ENCODE measurements at regions not wholly inside any gene's neighbourhood (a gene's known extent, or its start where the extent isn't known, plus 50 kb on each side); places are given as distances from the start of the nearest gene placed in this dataset.
"Not testable (repeated sequence)": the region's sequence is repeated elsewhere in the genome, so short reads cannot be mapped to it uniquely, and the experiment has no call there.

DNA sequence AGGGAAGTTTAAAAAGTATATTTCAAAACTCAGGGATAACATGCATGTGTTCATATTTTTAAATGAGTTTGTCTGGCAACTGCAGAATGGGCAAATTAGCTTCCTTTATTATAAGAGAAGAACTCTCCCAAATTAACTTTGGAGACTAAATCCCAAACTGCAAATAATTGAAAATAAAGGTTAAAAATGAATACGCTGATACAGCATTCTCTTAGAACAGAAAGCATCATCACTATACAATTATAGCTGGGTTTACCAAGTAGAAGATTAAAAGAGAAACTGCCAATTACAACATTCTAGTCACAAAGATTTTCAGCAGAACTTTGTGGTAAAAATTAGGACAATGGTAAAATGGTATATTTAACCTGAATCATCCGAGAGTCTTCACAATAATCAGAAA lies 73.3 kb downstream of the OLFM4 start:
- no peak overlapping the region for H3K4me3 Mint-ChIP-seq
- H3K9me3 Mint-ChIP-seq: no peaks in the 10 kb centered on the region
- no peak overlapping the region for H3K27ac Mint-ChIP-seq
- no peaks in the 10 kb centered on the region for H3K27me3 Mint-ChIP-seq
- no peaks in the 10 kb centered on the region for H3K36me3 Mint-ChIP-seq (ENCODE audit: low read depth)
- H3K4me1 Mint-ChIP-seq: no peaks in the 10 kb centered on the region
- no peak for ATAC-seq
- no peak for DNase-seq

DNA sequence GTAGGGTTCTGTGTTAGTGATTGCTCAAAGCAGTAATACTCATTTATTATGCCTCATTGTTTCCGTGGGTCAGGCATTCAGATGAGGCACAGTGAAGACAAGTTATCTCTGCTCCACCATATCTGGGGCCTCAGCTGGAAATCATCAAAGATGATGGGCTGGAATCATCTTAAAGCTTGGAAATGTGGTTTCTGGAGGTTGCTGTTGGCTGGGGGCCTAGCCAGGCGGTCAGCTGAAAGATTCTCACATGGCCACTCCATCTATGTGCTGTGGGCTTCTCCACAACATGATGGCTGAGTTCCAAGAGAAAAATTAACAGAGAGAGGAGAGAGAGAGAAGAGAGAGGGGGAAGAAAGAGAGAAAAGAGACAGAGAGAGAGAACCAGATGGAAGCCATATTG lies 75.5 kb downstream of the OLFM4 start:
- Mint-ChIP-seq H3K27me3 (no peaks in the 10 kb centered on the region), H3K4me3 (no peak overlapping the region), H3K27ac (no peak overlapping the region), H3K4me1 (no peaks in the 10 kb centered on the region), H3K36me3 (ENCODE audit: low read depth) (no peaks in the 10 kb centered on the region), H3K9me3 (no peaks in the 10 kb centered on the region)
- no peak for ATAC-seq
- DNase-seq: no peak

DNA sequence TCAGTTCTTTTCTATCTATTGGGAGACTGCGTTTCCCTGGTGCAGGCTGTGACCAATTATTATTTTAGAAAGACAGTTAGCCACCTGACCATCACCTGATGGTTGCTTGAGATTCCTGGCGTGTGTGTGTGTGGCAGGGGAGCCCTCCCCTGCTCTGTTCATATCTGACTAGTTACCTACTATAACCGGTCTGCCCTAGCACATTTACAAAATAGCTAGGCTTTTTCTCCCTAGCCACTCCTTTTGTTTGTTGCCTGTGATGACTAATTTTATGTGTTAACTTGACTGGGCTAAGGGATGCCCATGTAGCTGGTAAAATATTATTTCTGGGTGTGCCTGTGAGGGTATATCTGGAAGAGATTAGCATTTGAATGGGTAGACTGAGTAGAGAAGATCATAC lies 76.9 kb downstream of the OLFM4 start:
- H3K4me3 Mint-ChIP-seq: no peak overlapping the region
- H3K27me3 Mint-ChIP-seq: no peaks in the 10 kb centered on the region
- H3K36me3 Mint-ChIP-seq (ENCODE audit: low read depth): no peaks in the 10 kb centered on the region
- H3K4me1 Mint-ChIP-seq: no peaks in the 10 kb centered on the region
- ATAC-seq: no peak
- H3K9me3 Mint-ChIP-seq: no peaks in the 10 kb centered on the region
- no peak overlapping the region for H3K27ac Mint-ChIP-seq
- DNase-seq: no peak

GRCh38 chr13:53105890-53106289 lies 77.3 kb downstream of the OLFM4 start:
- Mint-ChIP-seq H3K27ac (no peak overlapping the region), H3K36me3 (ENCODE audit: low read depth) (no peaks in the 10 kb centered on the region), H3K9me3 (no peaks in the 10 kb centered on the region), H3K4me1 (no peaks in the 10 kb centered on the region), H3K4me3 (no peak overlapping the region), H3K27me3 (no peaks in the 10 kb centered on the region)
- no peak for DNase-seq
- ATAC-seq: no peak

DNA sequence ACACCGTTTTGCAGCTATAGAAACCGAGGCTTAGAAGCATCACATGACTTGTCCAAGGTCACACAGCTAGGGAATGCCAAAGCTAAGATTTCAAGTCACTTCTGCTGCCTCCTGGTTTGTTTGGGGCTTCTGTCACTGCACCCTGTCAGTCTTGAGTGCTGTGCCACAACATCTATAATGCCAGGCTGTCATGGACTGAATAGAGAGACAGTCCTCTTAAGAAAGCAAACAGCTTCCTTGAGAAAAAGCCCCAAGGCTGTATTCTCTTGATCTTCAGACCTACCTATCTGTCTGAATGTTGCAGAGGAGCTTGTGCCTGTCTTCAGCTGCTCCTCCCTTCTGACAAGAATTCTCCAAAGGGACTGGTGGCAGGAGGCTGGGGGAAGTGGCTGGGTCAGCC lies 81.6 kb downstream of the OLFM4 start:
- no peak for DNase-seq
- Mint-ChIP-seq H3K4me3 (no peak overlapping the region), H3K9me3 (no peaks in the 10 kb centered on the region), H3K27ac (no peak overlapping the region), H3K4me1 (no peaks in the 10 kb centered on the region), H3K27me3 (no peaks in the 10 kb centered on the region), H3K36me3 (ENCODE audit: low read depth) (no peaks in the 10 kb centered on the region)
- no peak for ATAC-seq

DNA sequence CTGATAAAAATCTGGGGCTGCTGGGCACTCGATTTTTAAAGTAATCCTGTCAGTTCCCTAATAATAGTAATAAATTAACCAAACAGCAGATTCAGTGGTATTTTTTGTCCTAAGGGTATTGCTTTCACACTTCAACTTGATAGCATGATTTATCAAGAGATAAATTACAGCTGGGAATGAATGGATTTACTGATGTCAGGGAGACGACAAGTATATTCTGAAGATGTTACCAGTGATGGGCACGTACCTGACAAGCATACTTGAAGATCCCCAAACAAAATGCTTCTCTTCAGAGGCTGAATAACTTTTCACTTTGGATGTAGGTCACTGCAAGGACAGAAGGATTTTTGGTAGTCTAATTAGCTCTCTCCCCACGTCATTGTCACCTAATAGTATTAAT lies 82.0 kb downstream of the OLFM4 start:
- Mint-ChIP-seq H3K36me3 (ENCODE audit: low read depth) (no peaks in the 10 kb centered on the region), H3K27ac (no peak overlapping the region), H3K4me1 (no peaks in the 10 kb centered on the region), H3K4me3 (no peak overlapping the region), H3K9me3 (no peaks in the 10 kb centered on the region), H3K27me3 (no peaks in the 10 kb centered on the region)
- no peak for ATAC-seq
- DNase-seq: no peak

DNA sequence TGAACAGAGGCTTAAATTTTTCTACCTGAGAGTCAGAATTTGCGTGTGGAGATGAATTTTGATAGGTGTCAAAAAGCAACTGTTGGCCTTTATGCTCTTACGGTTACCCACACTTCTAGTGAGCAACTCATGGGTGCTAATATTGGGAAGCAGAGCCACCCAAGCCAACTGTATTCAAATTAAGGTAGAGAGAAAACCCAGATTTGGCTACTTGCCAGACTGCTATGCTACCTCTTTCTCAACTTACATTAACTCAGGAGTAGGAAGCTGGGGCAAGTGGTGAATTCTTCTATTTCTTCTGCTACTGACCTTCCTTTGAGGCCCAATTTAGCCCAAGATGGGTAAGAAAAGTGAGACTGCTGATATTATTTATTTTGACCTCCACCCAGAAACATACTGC lies 83.9 kb downstream of the OLFM4 start:
- H3K27me3 Mint-ChIP-seq: no peaks in the 10 kb centered on the region
- ATAC-seq (no peak), DNase-seq (no peak)
- no peak overlapping the region for H3K4me3 Mint-ChIP-seq
- no peaks in the 10 kb centered on the region for H3K36me3 Mint-ChIP-seq (ENCODE audit: low read depth)
- no peak overlapping the region for H3K27ac Mint-ChIP-seq
- H3K4me1 Mint-ChIP-seq: no peaks in the 10 kb centered on the region
- no peaks in the 10 kb centered on the region for H3K9me3 Mint-ChIP-seq

DNA sequence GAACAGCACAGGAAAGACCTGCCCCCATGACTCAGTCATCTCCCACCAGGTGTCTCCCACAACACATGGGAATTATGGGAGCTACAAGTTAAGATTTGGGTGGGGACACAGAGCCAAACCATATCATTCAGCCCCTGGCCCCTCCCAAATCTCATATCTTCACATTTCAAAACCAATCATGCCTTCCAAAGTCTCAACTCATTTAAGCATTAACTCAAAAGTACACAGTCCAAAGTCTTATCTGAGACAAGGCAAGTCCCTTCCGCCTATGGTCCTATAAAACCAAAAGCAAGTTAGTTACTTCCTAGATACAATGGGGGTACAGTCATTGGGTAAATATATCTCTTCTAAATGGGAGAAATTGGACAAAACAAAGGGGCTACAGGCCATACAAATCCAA lies 88.4 kb downstream of the OLFM4 start:
- ATAC-seq; H3K27me3 Mint-ChIP-seq; DNase-seq; H3K9me3 Mint-ChIP-seq; H3K4me1 Mint-ChIP-seq; H3K36me3 Mint-ChIP-seq (ENCODE audit: low read depth); H3K27ac Mint-ChIP-seq; H3K4me3 Mint-ChIP-seq: not testable (repeated sequence)

DNA sequence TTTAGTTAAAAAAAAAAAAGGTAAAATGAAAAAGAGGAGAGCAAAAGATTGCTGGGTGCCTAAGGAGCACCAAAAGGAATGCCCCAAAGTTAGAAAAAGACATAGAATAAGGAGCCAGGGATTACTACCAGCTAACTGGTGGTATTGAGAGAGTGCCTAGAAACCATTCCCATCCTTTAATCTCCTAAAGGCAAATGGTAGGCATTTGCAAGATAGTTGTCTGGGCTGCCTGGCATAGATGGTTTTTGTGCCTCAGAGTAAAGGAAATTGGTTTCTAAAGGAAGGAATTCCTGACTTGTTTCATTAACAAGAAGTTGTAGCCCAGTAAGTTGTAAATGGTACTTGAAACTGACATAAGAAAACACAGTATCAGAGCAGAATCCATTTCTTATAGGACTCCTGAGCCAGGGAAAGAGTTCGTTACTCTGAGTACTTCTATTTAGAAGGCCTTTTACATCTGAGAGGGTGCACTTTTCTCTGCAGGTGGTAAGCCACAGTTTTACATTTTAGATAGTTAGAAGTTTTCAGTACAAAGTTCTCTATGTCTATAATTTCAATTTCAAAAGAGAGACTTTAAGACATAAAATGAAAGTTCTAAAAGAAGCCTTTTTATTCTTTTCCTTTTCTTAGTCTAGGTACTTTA lies 92.6 kb downstream of the OLFM4 start:
- Mint-ChIP-seq H3K4me1 (no peaks in the 10 kb centered on the region), H3K27me3 (no peaks in the 10 kb centered on the region), H3K36me3 (ENCODE audit: low read depth) (no peaks in the 10 kb centered on the region), H3K4me3 (no peak overlapping the region), H3K27ac (no peak overlapping the region), H3K9me3 (no peaks in the 10 kb centered on the region)
- ATAC-seq (no peak), DNase-seq (no peak)

DNA sequence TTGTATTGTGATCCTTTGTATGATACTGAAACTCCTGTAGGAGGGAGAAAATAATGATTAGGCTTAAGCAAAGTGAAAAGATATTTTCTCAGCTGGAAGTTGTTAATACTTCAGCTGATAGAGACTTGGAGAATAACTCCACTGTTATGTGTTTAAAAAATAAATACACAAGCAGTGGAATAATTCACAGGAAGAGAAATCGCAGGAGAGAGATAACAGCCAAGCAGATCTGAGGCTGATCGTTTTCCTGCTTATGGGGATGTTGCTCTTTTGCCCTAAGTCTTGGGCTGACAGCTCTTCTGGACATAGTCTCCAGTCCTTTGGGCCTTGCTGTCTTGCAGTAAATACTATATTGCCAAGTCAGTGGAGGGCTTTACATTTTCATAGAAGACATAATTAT lies 93.3 kb downstream of the OLFM4 start:
- H3K36me3 Mint-ChIP-seq (ENCODE audit: low read depth): no peaks in the 10 kb centered on the region
- H3K27me3 Mint-ChIP-seq: no peaks in the 10 kb centered on the region
- H3K27ac Mint-ChIP-seq: no peak overlapping the region
- ATAC-seq (no peak), DNase-seq (no peak)
- H3K9me3 Mint-ChIP-seq: no peaks in the 10 kb centered on the region
- no peak overlapping the region for H3K4me3 Mint-ChIP-seq
- H3K4me1 Mint-ChIP-seq: no peaks in the 10 kb centered on the region

GRCh38 chr13:53123536-53123935 lies 94.9 kb downstream of the OLFM4 start:
- no peak overlapping the region for H3K27ac Mint-ChIP-seq
- H3K4me1 Mint-ChIP-seq: no peaks in the 10 kb centered on the region
- DNase-seq: no peak
- no peak overlapping the region for H3K4me3 Mint-ChIP-seq
- H3K9me3 Mint-ChIP-seq: no peaks in the 10 kb centered on the region
- H3K27me3 Mint-ChIP-seq: no peaks in the 10 kb centered on the region
- no peak for ATAC-seq
- H3K36me3 Mint-ChIP-seq (ENCODE audit: low read depth): no peaks in the 10 kb centered on the region

DNA sequence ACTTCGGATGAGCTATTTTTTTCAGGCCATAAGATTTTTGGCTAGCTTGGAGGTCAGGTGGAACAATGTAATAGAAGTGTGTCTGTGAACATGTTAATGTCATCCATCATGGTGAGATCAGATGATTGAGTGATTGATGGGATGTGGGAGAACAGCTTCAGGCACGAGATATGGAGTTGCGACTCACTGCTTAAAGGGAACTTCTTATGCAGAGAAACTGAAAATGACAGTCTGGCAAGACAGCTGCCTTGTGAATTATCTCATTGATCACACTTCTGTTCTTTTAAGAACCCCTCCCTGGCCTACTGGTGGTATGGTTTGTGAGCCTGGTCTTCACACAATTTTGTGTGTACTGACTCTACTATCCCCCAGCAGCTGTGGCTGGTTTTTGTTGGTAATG lies 96.0 kb downstream of the OLFM4 start:
- Mint-ChIP-seq H3K36me3 (ENCODE audit: low read depth) (no peaks in the 10 kb centered on the region), H3K27ac (no peak overlapping the region), H3K27me3 (no peaks in the 10 kb centered on the region), H3K4me3 (no peak overlapping the region), H3K9me3 (no peaks in the 10 kb centered on the region), H3K4me1 (no peaks in the 10 kb centered on the region)
- DNase-seq (no peak), ATAC-seq (no peak)

GRCh38 chr13:53126841-53127245 lies 98.2 kb downstream of the OLFM4 start:
- Mint-ChIP-seq H3K4me3 (no peak overlapping the region), H3K4me1 (no peaks in the 10 kb centered on the region), H3K27ac (no peak overlapping the region), H3K27me3 (no peaks in the 10 kb centered on the region), H3K9me3 (no peaks in the 10 kb centered on the region), H3K36me3 (ENCODE audit: low read depth) (no peaks in the 10 kb centered on the region)
- ATAC-seq (no peak), DNase-seq (no peak)

DNA sequence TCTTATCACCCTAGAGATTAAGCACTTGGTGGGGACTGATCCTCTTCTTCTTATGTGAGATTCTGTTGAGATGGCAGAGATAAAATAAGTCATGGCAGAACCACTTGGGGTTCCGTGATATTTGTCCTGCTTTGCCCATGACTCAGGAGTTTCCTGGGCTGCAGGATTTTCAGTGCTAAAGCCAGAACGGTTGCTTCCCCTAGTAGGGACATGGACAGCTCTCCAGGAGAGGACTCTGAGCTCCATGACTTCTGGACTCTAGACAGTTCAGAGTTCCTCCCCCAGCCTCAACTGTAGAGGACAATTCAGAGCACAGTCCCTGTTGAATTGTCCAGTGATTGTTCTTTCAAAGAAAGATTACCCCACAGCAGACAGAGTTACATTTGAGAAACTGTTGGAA lies 98.8 kb downstream of the OLFM4 start:
- no peaks in the 10 kb centered on the region for H3K9me3 Mint-ChIP-seq
- ATAC-seq (no peak), DNase-seq (no peak)
- H3K27ac Mint-ChIP-seq: no peak overlapping the region
- no peaks in the 10 kb centered on the region for H3K4me1 Mint-ChIP-seq
- no peaks in the 10 kb centered on the region for H3K36me3 Mint-ChIP-seq (ENCODE audit: low read depth)
- no peak overlapping the region for H3K4me3 Mint-ChIP-seq
- H3K27me3 Mint-ChIP-seq: no peaks in the 10 kb centered on the region

GRCh38 chr13:53129864-53130393 lies 101.3 kb downstream of the OLFM4 start:
- Mint-ChIP-seq H3K27ac (no peak overlapping the region), H3K9me3 (no peaks in the 10 kb centered on the region), H3K27me3 (no peaks in the 10 kb centered on the region), H3K4me1 (no peaks in the 10 kb centered on the region), H3K36me3 (ENCODE audit: low read depth) (no peaks in the 10 kb centered on the region), H3K4me3 (no peak overlapping the region)
- no peak for DNase-seq
- no peak for ATAC-seq

DNA sequence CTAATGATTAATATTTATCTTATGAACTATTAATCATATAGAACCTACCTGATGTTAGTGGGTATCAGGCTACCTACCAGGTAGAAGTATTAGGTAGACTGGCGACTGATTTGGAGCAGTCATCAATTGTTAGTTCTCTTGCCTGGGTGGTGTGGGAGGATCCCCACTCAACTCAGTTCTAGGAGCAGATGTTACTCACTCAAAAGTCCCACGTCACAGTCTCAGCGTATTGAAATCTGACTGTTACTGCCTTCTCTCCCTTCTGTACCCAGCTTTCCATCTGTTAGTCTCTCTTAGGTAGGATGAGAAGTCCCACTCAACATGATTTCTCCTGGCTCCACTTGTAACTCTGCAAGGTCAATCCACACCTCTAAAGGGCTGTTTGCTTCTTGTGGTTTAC lies 102.7 kb downstream of the OLFM4 start:
- Mint-ChIP-seq H3K9me3 (no peaks in the 10 kb centered on the region), H3K4me3 (no peak overlapping the region), H3K27me3 (no peaks in the 10 kb centered on the region), H3K4me1 (no peaks in the 10 kb centered on the region), H3K36me3 (ENCODE audit: low read depth) (no peaks in the 10 kb centered on the region), H3K27ac (no peak overlapping the region)
- ATAC-seq (no peak), DNase-seq (no peak)

All from activated naive CD8-positive, alpha-beta T cell treated with anti-CD3 and anti-CD28 coated beads, Interleukin-2, amount 50 U/mL, for 24 hours (primary cell).